Pulmonary artery endothelial cell (primary cell): ENCODE measurements at regions not wholly inside any gene's neighbourhood (a gene's known extent, or its start where the extent isn't known, plus 50 kb on each side); places are given as distances from the start of the nearest gene placed in this dataset.
"Not testable (repeated sequence)": the region's sequence is repeated elsewhere in the genome, so short reads cannot be mapped to it uniquely, and the experiment has no call there.

Experiments
- DNase-seq: peaks from one replicate; pipeline ENCODE4 v3.0.0-alpha.2; 2011; ENCODE audit warnings: low read depth, low spot score

GRCh38 chr12:127579446-127579845 is 687.5 kb upstream of the TMEM132C start:
- DNase-seq, result no peak

- DNase-seq, result no peak
Measured at GRCh38 chr12:127582074-127582473, 684.9 kb upstream of the TMEM132C start.

- no peak for DNase-seq
Measured at GRCh38 chr12:127583041-127583440, 683.9 kb upstream of the TMEM132C start.

GRCh38 chr12:127588249-127588648 is 678.7 kb upstream of the TMEM132C start:
- peak; percentile 59 for DNase-seq

- no peak for DNase-seq
Measured at GRCh38 chr12:127589541-127589940, 677.4 kb upstream of the TMEM132C start.

- no peak for DNase-seq
Measured at GRCh38 chr12:127590868-127591267, 676.1 kb upstream of the TMEM132C start.

- DNase-seq, result no peak
Measured at GRCh38 chr12:127592245-127592644, 674.7 kb upstream of the TMEM132C start.

GRCh38 chr12:127594351-127594970 is 672.5 kb upstream of the TMEM132C start:
- no peak for DNase-seq

- DNase-seq, result no peak
Measured at GRCh38 chr12:127595506-127595905, 671.5 kb upstream of the TMEM132C start.

GRCh38 chr12:127596891-127597290 is 670.1 kb upstream of the TMEM132C start:
- DNase-seq, result no peak

GRCh38 chr12:127599436-127599835 is 667.5 kb upstream of the TMEM132C start:
- no peak for DNase-seq

GRCh38 chr12:127600211-127600610 is 666.8 kb upstream of the TMEM132C start:
- no peak for DNase-seq

- DNase-seq, result no peak
Measured at GRCh38 chr12:127606476-127607015, 660.4 kb upstream of the TMEM132C start.

GRCh38 chr12:127607146-127607725 is 659.7 kb upstream of the TMEM132C start:
- no peak for DNase-seq

GRCh38 chr12:127608359-127608758 is 658.6 kb upstream of the TMEM132C start:
- not testable (repeated sequence) for DNase-seq

- DNase-seq, result no peak
Measured at GRCh38 chr12:127613056-127613455, 653.9 kb upstream of the TMEM132C start.

GRCh38 chr12:127619869-127620734 is 646.9 kb upstream of the TMEM132C start:
- DNase-seq, result no peak

- DNase-seq, result no peak
Measured at GRCh38 chr12:127620735-127621355, 646.1 kb upstream of the TMEM132C start.

- no peak for DNase-seq
Measured at GRCh38 chr12:127621366-127621765, 645.6 kb upstream of the TMEM132C start.

- no peak for DNase-seq
Measured at GRCh38 chr12:127623362-127623761, 643.6 kb upstream of the TMEM132C start.

- DNase-seq, result no peak
Measured at GRCh38 chr12:127625176-127625771, 641.7 kb upstream of the TMEM132C start.
